ENCODE measurements at regions not wholly inside any gene's neighbourhood (a gene's known extent, or its start where the extent isn't known, plus 50 kb on each side); places are given as distances from the start of the nearest gene placed in this dataset.

DNA sequence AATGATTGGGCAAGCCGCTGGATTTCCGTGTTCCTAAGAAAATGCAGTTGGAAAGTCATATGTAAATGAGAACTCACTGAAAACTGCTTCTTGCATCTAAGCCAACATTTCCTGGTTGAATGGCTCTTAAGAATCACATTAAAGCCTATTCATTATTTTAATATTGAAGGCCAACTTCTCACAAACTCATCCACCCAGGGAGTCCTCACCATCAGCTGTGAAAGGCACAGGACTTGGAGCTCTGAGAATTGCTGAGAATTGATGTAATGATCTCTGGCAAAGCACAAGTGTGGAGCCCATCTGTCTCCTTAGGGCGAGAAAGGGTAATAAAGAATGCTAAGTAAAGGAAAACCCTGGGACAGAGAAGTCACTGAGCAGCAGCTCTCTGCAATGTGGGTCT is 55.9 kb upstream of the APCDD1 start:
- Mint-ChIP-seq H3K27ac (peak overlapping the region in 2 of 3 experiments; percentile 13 to 42), H3K36me3 (ENCODE audit: low read depth) (no peaks in the 10 kb centered on the region), H3K27me3 (ENCODE audit: low read depth) (peaks cover 3% of the 10 kb centered on the region), H3K4me1 (peaks cover 37% of the 10 kb centered on the region), H3K9me3 (no peaks in the 10 kb centered on the region), H3K4me3 (no peak overlapping the region)
- TF ChIP-seq, protein P1, sequence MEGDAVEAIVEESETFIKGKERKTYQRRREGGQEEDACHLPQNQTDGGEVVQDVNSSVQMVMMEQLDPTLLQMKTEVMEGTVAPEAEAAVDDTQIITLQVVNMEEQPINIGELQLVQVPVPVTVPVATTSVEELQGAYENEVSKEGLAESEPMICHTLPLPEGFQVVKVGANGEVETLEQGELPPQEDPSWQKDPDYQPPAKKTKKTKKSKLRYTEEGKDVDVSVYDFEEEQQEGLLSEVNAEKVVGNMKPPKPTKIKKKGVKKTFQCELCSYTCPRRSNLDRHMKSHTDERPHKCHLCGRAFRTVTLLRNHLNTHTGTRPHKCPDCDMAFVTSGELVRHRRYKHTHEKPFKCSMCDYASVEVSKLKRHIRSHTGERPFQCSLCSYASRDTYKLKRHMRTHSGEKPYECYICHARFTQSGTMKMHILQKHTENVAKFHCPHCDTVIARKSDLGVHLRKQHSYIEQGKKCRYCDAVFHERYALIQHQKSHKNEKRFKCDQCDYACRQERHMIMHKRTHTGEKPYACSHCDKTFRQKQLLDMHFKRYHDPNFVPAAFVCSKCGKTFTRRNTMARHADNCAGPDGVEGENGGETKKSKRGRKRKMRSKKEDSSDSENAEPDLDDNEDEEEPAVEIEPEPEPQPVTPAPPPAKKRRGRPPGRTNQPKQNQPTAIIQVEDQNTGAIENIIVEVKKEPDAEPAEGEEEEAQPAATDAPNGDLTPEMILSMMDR (IDR thresholded peaks at IDR 0.05; ENCODE audit: unreplicated experiment in 3 of 3), result no peak

- Mint-ChIP-seq H3K9me3 (no peaks in the 10 kb centered on the region), H3K27me3 (ENCODE audit: low read depth) (peaks cover 3% of the 10 kb centered on the region)
Measured at GRCh38 chr18:10399465-10399864, 55.0 kb upstream of the APCDD1 start.

GRCh38 chr18:10400534-10401307 is 53.7 kb upstream of the APCDD1 start:
- Mint-ChIP-seq H3K27me3 (ENCODE audit: low read depth) (peaks cover 8% of the 10 kb centered on the region), H3K36me3 (ENCODE audit: low read depth) (no peaks in the 10 kb centered on the region), H3K27ac (peak overlapping the region in 2 of 3 experiments; percentile 2 to 34), H3K4me1 (peaks cover 53% of the 10 kb centered on the region), H3K4me3 (no peak overlapping the region), H3K9me3 (no peaks in the 10 kb centered on the region)
- TF ChIP-seq, protein P1 (IDR thresholded peaks at IDR 0.05; ENCODE audit: unreplicated experiment in 3 of 3), result no peak

More at GRCh38 chr18:10399465-10399864, 55.0 kb upstream of the APCDD1 start:
- TF ChIP-seq, protein P1 (IDR thresholded peaks at IDR 0.05; ENCODE audit: unreplicated experiment in 3 of 3), result no peak
- no peaks in the 10 kb centered on the region for H3K36me3 Mint-ChIP-seq (ENCODE audit: low read depth)
- peaks cover 46% of the 10 kb centered on the region for H3K4me1 Mint-ChIP-seq
- no peak overlapping the region for H3K4me3 Mint-ChIP-seq
- H3K27ac Mint-ChIP-seq, result no peak overlapping the region

DNA sequence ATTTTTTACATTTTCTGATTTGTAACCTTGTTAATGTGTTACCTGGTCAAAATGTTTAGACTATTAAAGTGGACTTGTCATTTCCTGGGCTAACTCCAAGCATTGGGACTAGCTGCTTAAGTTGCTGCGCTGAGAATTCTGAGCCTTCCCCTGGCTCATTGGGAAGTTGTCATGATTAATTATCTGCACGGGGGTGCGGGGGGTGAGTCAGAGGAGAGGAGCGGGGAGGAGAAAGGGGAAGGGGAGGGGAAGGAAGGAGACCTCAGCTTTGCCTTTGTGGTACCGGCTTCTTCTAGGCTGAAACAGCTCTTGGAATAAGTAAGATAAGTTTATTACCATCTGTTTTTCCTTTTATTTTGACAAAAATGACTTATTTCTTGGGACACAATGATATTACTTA is 52.9 kb upstream of the APCDD1 start:
- TF ChIP-seq, protein P1 (IDR thresholded peaks at IDR 0.05; ENCODE audit: unreplicated experiment in 3 of 3), result no peak
- Mint-ChIP-seq H3K36me3 (ENCODE audit: low read depth) (no peaks in the 10 kb centered on the region), H3K27me3 (ENCODE audit: low read depth) (peaks cover 14% of the 10 kb centered on the region), H3K9me3 (no peaks in the 10 kb centered on the region), H3K4me1 (peaks cover 55% of the 10 kb centered on the region), H3K4me3 (no peak overlapping the region), H3K27ac (no peak overlapping the region)

DNA sequence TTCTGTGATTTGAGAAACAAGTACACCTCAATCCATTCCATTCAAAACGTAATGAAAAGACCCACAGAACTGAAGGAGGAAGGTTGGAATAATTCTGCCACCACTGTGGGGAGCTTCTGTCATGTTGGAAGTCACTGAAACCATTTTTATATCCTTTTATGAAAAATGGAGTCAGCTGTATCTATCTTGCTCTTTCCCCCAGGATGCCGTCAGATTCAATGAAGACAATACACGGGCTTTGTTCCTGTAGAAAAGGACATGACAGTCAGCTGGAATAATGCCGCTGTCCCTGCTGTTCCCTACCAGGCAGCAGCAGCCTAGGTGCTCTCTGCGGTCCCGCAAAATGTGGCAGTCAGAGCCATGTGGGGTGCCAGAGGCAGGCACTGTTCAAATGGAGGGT is 52.5 kb upstream of the APCDD1 start:
- H3K36me3 Mint-ChIP-seq (ENCODE audit: low read depth), result no peaks in the 10 kb centered on the region
- TF ChIP-seq, protein P1 (IDR thresholded peaks at IDR 0.05; ENCODE audit: unreplicated experiment in 3 of 3), result no peak
- H3K27ac Mint-ChIP-seq, result no peak overlapping the region
- peaks cover 60% of the 10 kb centered on the region for H3K4me1 Mint-ChIP-seq
- peaks cover 14% of the 10 kb centered on the region for H3K27me3 Mint-ChIP-seq (ENCODE audit: low read depth)
- no peaks in the 10 kb centered on the region for H3K9me3 Mint-ChIP-seq
- no peak overlapping the region for H3K4me3 Mint-ChIP-seq

Data from nephron (organoid).